ENCODE measurements at regions not wholly inside any gene's neighbourhood (a gene's known extent, or its start where the extent isn't known, plus 50 kb on each side); places are given as distances from the start of the nearest gene placed in this dataset.

- H2AFZ ChIP-seq (ENCODE audit: low read length): no peak overlapping the region
- DNase-seq (ENCODE audit: low read depth in 2 of 2): peak in 1 of 2 donors; percentile 14
- no peaks in the 10 kb centered on the region for H3K4me1 ChIP-seq (ENCODE audit: control insufficient read depth, extremely low read depth, insufficient read depth, low read length)
- H3K9ac ChIP-seq (ENCODE audit: insufficient read depth, low read length): no peak overlapping the region
- no peaks in the 10 kb centered on the region for H4K20me1 ChIP-seq (ENCODE audit: control insufficient read depth, extremely low read depth, insufficient read depth, low read length)
- no peaks in the 10 kb centered on the region for H3K36me3 ChIP-seq (ENCODE audit: control insufficient read depth, insufficient read depth, low read length)
- no peaks in the 10 kb centered on the region for H3K79me2 ChIP-seq (ENCODE audit: control insufficient read depth, insufficient read depth, low read length)
- H3K4me3 ChIP-seq (replicated peaks in 1 of 4; ENCODE audit: control extremely low read depth in 1 of 4, insufficient read depth in 1 of 4, low read depth in 3 of 4, low read length in 4 of 4): no peak overlapping the region
- H3K27ac ChIP-seq (ENCODE audit: insufficient read depth, low read length): no peak overlapping the region
- no peak for TF ChIP-seq EZH2 (IDR thresholded peaks at IDR 0.05; ENCODE audit: low read length, missing control alignments)
- TF ChIP-seq, protein P1, sequence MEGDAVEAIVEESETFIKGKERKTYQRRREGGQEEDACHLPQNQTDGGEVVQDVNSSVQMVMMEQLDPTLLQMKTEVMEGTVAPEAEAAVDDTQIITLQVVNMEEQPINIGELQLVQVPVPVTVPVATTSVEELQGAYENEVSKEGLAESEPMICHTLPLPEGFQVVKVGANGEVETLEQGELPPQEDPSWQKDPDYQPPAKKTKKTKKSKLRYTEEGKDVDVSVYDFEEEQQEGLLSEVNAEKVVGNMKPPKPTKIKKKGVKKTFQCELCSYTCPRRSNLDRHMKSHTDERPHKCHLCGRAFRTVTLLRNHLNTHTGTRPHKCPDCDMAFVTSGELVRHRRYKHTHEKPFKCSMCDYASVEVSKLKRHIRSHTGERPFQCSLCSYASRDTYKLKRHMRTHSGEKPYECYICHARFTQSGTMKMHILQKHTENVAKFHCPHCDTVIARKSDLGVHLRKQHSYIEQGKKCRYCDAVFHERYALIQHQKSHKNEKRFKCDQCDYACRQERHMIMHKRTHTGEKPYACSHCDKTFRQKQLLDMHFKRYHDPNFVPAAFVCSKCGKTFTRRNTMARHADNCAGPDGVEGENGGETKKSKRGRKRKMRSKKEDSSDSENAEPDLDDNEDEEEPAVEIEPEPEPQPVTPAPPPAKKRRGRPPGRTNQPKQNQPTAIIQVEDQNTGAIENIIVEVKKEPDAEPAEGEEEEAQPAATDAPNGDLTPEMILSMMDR (conservative IDR thresholded peaks at IDR 0.05 in 1 of 2, IDR thresholded peaks at IDR 0.05 in 1 of 2; ENCODE audit: low read depth in 1 of 2, low read length in 2 of 2): no peak
- H3K9me3 ChIP-seq (ENCODE audit: control insufficient read depth, insufficient read depth, low read depth, low read length): no peaks in the 10 kb centered on the region
- H3K27me3 ChIP-seq (ENCODE audit: control insufficient read depth, insufficient read depth, low read length): no peaks in the 10 kb centered on the region
- H3K4me2 ChIP-seq (ENCODE audit: extremely low read depth, insufficient read depth, low read length): no peak overlapping the region
Measured at GRCh38 chr20:55052459-55052858, 577.1 kb downstream of the DOK5 start.

DNA sequence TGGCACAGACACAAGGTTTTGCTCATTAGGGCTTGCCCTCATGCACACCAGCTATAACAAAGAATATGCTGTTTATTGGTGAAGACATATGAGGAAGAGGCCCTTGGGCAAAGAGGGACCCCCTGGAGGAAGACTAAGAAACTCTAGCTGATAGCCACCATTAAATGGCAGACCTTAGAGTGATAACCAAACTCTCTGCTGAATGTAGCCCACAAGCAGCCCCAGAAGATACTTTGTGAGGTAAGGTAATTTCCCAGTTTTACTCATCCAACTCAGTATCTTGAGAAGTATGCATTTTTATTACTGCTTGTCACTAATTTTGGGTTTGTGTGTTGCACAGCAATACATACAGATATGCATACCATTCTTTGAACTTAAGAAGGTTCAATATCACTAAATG lies 563.3 kb downstream of the DOK5 start:
- no peak for TF ChIP-seq EZH2 (IDR thresholded peaks at IDR 0.05; ENCODE audit: low read length, missing control alignments)
- TF ChIP-seq, protein P1 (conservative IDR thresholded peaks at IDR 0.05 in 1 of 2, IDR thresholded peaks at IDR 0.05 in 1 of 2; ENCODE audit: low read depth in 1 of 2, low read length in 2 of 2): no peak
- H3K79me2 ChIP-seq (ENCODE audit: control insufficient read depth, insufficient read depth, low read length): no peaks in the 10 kb centered on the region
- no peaks in the 10 kb centered on the region for H3K36me3 ChIP-seq (ENCODE audit: control insufficient read depth, insufficient read depth, low read length)
- H3K27ac ChIP-seq (ENCODE audit: insufficient read depth, low read length): no peak overlapping the region
- no peak overlapping the region for H2AFZ ChIP-seq (ENCODE audit: low read length)
- no peaks in the 10 kb centered on the region for H3K27me3 ChIP-seq (ENCODE audit: control insufficient read depth, insufficient read depth, low read length)
- no peaks in the 10 kb centered on the region for H3K9me3 ChIP-seq (ENCODE audit: control insufficient read depth, insufficient read depth, low read depth, low read length)
- DNase-seq (ENCODE audit: low read depth in 2 of 2): no peak
- no peak overlapping the region for H3K4me2 ChIP-seq (ENCODE audit: extremely low read depth, insufficient read depth, low read length)
- no peaks in the 10 kb centered on the region for H4K20me1 ChIP-seq (ENCODE audit: control insufficient read depth, extremely low read depth, insufficient read depth, low read length)
- H3K9ac ChIP-seq (ENCODE audit: insufficient read depth, low read length): no peak overlapping the region
- no peaks in the 10 kb centered on the region for H3K4me1 ChIP-seq (ENCODE audit: control insufficient read depth, extremely low read depth, insufficient read depth, low read length)
- no peak overlapping the region for H3K4me3 ChIP-seq (replicated peaks in 1 of 4; ENCODE audit: control extremely low read depth in 1 of 4, insufficient read depth in 1 of 4, low read depth in 3 of 4, low read length in 4 of 4)

GRCh38 chr20:55031971-55032370 lies 556.6 kb downstream of the DOK5 start:
- no peak overlapping the region for H2AFZ ChIP-seq (ENCODE audit: low read length)
- no peaks in the 10 kb centered on the region for H3K27me3 ChIP-seq (ENCODE audit: control insufficient read depth, insufficient read depth, low read length)
- no peaks in the 10 kb centered on the region for H4K20me1 ChIP-seq (ENCODE audit: control insufficient read depth, extremely low read depth, insufficient read depth, low read length)
- no peaks in the 10 kb centered on the region for H3K36me3 ChIP-seq (ENCODE audit: control insufficient read depth, insufficient read depth, low read length)
- no peak overlapping the region for H3K4me3 ChIP-seq (replicated peaks in 1 of 4; ENCODE audit: control extremely low read depth in 1 of 4, insufficient read depth in 1 of 4, low read depth in 3 of 4, low read length in 4 of 4)
- no peaks in the 10 kb centered on the region for H3K4me1 ChIP-seq (ENCODE audit: control insufficient read depth, extremely low read depth, insufficient read depth, low read length)
- H3K4me2 ChIP-seq (ENCODE audit: extremely low read depth, insufficient read depth, low read length): no peak overlapping the region
- DNase-seq (ENCODE audit: low read depth in 2 of 2): no peak
- TF ChIP-seq EZH2 (IDR thresholded peaks at IDR 0.05; ENCODE audit: low read length, missing control alignments): no peak
- TF ChIP-seq, protein P1 (conservative IDR thresholded peaks at IDR 0.05 in 1 of 2, IDR thresholded peaks at IDR 0.05 in 1 of 2; ENCODE audit: low read depth in 1 of 2, low read length in 2 of 2): no peak
- no peak overlapping the region for H3K27ac ChIP-seq (ENCODE audit: insufficient read depth, low read length)
- no peaks in the 10 kb centered on the region for H3K9me3 ChIP-seq (ENCODE audit: control insufficient read depth, insufficient read depth, low read depth, low read length)
- no peaks in the 10 kb centered on the region for H3K79me2 ChIP-seq (ENCODE audit: control insufficient read depth, insufficient read depth, low read length)
- no peak overlapping the region for H3K9ac ChIP-seq (ENCODE audit: insufficient read depth, low read length)

Data from fibroblast of lung (primary cell).